Smooth muscle cell (in vitro differentiated cells): ENCODE measurements at regions not wholly inside any gene's neighbourhood (a gene's known extent, or its start where the extent isn't known, plus 50 kb on each side); places are given as distances from the start of the nearest gene placed in this dataset.

Experiments used
- DNase-seq: peaks from one replicate; lab custom pipeline; 2025; ENCODE audit not compliant: unreplicated experiment; lab: John Stamatoyannopoulos, UW
- H2AFZ ChIP-seq: fragments of 200-600 bp; sonication (generic); 2 replicates; pipeline ENCODE4 v1.6.0; 2016; ENCODE audit warnings: antibody characterized with exemption, low read depth, mild to moderate bottlenecking
- H3F3A ChIP-seq: fragments of 200-600 bp; sonication (generic); 2 replicates; pipeline ENCODE4 v1.6.0; 2017; ENCODE audit warnings: antibody characterized with exemption, low read depth
- H3K27ac ChIP-seq: fragments of 200-600 bp; sonication (generic); 2 replicates; pipeline ENCODE4 v1.5.1; 2016; ENCODE audit warnings: low read depth, mild to moderate bottlenecking
- H3K27me3 ChIP-seq: fragments of 200-600 bp; sonication (generic); 2 replicates; pipeline ENCODE4 v1.6.1; 2016; ENCODE audit warnings: low read depth, mild to moderate bottlenecking
- H3K36me3 ChIP-seq: fragments of 200-600 bp; sonication (generic); 2 replicates; pipeline ENCODE4 v1.5.1; 2016; ENCODE audit warnings: low read depth
- H3K4me1 ChIP-seq: fragments of 200-600 bp; sonication (generic); 2 replicates; pipeline ENCODE4 v1.5.1; 2016; ENCODE audit warnings: low read depth
- H3K4me2 ChIP-seq: fragments of 200-600 bp; sonication (generic); 2 replicates; pipeline ENCODE4 v1.6.0; 2016; ENCODE audit warnings: mild to moderate bottlenecking
- H3K4me3 ChIP-seq: fragments of 200-600 bp; sonication (generic); 2 replicates; pipeline ENCODE4 v1.5.1; 2016; ENCODE audit warnings: mild to moderate bottlenecking
- H3K79me2 ChIP-seq: fragments of 200-600 bp; sonication (generic); 2 replicates; pipeline ENCODE4 v1.6.0; 2016; ENCODE audit warnings: low read depth, mild to moderate bottlenecking
- H3K9ac ChIP-seq: fragments of 200-600 bp; sonication (generic); 2 replicates; pipeline ENCODE4 v1.6.0; 2016; ENCODE audit warnings: low read depth
- H3K9me3 ChIP-seq: fragments of 200-600 bp; sonication (generic); replicated peaks from 2 replicates; pipeline ENCODE4 v1.5.1; 2016; ENCODE audit warnings: low read depth
- H4K20me1 ChIP-seq: fragments of 200-600 bp; sonication (generic); 2 replicates; pipeline ENCODE4 v1.6.0; 2016; ENCODE audit warnings: low read depth
- WGBS: methylation state at CpG from one replicate; pipeline ENCODE4 v1.1.7; 2016; ENCODE audit warnings: low lambda C conversion rate; 5-methylcytosine and 5-hydroxymethylcytosine counted together
- TF ChIP-seq, protein P1 (sequence below): fragments of 200-600 bp; sonication (generic); IDR thresholded peaks from 2 replicates; pipeline ENCODE4 v1.5.1; 2017; ENCODE audit warnings: borderline replicate concordance, mild to moderate bottlenecking, antibody characterized with exemption; ENCODE audit not compliant: insufficient read depth, poor library complexity, severe bottlenecking

DNA sequence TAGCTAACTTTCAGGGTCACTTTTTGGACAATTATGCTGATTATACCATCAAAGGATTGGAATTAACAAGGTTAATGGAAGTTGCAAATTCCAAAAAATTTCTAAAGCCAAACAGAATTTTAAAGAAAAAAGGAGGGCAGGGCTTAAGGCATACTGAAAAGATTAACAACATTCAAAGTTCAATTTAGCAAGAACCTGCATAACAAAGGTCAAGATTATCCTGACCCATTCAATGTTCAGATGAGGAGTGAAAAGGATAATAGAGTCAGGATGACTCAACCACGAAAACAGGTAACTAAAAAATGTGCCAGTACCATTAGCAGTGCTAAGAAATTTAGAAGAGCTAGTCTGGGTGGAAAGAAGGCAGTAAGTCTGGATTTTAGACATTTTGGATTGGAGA, 139.8 kb upstream of the HNMT start:
- Histone ChIP-seq H3K4me1 (no peaks in the 10 kb centered on the region), H3K9ac (no peak overlapping the region), H3K4me3 (no peak overlapping the region), H3K36me3 (no peaks in the 10 kb centered on the region), H3K9me3 (no peaks in the 10 kb centered on the region), H3F3A (no peaks in the 10 kb centered on the region), H2AFZ (no peak overlapping the region), H3K4me2 (no peak overlapping the region), H3K79me2 (no peaks in the 10 kb centered on the region), H4K20me1 (no peaks in the 10 kb centered on the region), H3K27ac (no peak overlapping the region), H3K27me3 (no peaks in the 10 kb centered on the region)
- no peak for DNase-seq
- TF ChIP-seq, protein P1, sequence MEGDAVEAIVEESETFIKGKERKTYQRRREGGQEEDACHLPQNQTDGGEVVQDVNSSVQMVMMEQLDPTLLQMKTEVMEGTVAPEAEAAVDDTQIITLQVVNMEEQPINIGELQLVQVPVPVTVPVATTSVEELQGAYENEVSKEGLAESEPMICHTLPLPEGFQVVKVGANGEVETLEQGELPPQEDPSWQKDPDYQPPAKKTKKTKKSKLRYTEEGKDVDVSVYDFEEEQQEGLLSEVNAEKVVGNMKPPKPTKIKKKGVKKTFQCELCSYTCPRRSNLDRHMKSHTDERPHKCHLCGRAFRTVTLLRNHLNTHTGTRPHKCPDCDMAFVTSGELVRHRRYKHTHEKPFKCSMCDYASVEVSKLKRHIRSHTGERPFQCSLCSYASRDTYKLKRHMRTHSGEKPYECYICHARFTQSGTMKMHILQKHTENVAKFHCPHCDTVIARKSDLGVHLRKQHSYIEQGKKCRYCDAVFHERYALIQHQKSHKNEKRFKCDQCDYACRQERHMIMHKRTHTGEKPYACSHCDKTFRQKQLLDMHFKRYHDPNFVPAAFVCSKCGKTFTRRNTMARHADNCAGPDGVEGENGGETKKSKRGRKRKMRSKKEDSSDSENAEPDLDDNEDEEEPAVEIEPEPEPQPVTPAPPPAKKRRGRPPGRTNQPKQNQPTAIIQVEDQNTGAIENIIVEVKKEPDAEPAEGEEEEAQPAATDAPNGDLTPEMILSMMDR, result no peak
- WGBS, result 50% methylated on average over 1 of the region's 1 CpG

DNA sequence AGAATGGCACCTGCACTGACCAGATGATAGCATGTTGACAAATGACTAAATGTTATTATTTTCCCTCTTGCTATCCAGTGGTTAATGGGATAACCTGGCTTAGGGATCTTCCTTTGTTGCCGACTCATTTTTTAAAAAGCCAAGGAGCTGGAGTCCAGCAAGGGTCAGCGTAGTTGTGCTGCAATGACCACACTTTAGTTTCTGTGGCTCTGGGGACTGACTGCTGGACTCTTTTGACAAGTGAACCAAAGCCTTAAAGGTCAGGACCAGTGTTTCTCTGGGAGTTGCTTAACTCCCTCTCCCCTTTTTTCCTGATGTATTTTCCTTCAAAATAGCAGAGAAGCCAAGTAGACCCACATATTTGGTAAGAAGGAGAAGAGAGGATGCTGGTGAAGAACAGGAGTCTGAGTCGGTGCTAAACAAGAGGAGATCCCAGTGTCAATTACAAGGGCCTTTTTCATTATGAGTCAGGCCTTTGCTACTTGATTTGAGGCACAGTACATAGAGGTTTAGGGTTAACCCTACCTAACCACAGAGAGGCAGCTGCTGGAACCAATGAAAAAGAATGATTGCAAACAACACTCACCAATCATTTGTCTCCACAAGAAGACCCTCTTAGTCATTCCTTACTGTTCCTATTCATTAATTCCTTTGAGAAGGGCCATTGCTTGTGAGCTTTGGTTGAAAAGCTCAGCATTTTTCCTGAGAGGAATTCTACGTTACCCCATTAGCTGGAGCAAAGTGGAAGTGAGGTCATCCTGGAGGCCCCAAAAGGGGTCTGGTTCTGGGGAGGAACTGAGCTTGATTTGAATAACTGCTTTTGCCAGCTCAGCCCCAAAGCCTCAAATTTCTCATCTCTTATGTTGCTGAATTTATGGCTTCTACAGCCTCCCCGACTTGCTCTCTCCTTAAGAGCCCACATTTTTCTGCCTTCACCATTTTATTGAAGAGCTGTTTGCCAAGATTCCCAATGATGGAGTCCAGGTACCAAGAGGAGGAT, 137.6 kb upstream of the HNMT start:
- 76% methylated on average over 5 of the region's 5 CpGs for WGBS
- TF ChIP-seq, protein P1, result no peak
- no peak for DNase-seq

DNA sequence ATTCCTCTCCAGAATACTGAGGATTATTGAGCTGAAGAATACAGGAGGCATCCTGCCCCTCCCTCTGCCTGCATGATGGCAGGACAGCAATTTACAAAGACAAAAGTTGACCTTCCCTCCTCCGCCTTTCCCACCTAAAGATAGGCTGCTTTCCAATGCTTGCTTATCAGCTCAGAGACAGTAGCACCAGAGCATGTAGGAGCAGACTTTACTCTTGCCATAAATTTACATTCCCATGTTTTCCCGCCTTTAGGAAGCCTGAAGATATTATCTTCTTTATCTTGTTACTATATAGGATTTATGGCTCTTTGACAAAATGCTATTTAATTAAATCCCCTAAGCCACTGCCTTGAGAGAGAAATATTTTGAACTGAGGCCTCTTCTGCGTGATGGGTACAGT, 135.6 kb upstream of the HNMT start:
- Histone ChIP-seq H3K27ac (no peak overlapping the region), H3F3A (no peaks in the 10 kb centered on the region), H3K27me3 (no peaks in the 10 kb centered on the region), H3K36me3 (no peaks in the 10 kb centered on the region), H2AFZ (no peak overlapping the region), H3K4me1 (no peaks in the 10 kb centered on the region), H3K9ac (no peak overlapping the region), H3K9me3 (no peaks in the 10 kb centered on the region), H3K4me2 (no peak overlapping the region), H3K79me2 (no peaks in the 10 kb centered on the region), H4K20me1 (no peaks in the 10 kb centered on the region), H3K4me3 (no peak overlapping the region)
- TF ChIP-seq, protein P1, result no peak
- no peak for DNase-seq
- WGBS, result 45% methylated on average over 3 of the region's 3 CpGs

More for the DNA sequence above, 137.6 kb upstream of the HNMT start:
- Histone ChIP-seq H3K27me3 (no peaks in the 10 kb centered on the region), H2AFZ (no peak overlapping the region), H3K9ac (no peak overlapping the region), H3F3A (no peaks in the 10 kb centered on the region), H3K36me3 (no peaks in the 10 kb centered on the region), H3K27ac (no peak overlapping the region), H4K20me1 (no peaks in the 10 kb centered on the region), H3K4me1 (no peaks in the 10 kb centered on the region), H3K4me3 (no peak overlapping the region), H3K79me2 (no peaks in the 10 kb centered on the region), H3K4me2 (no peak overlapping the region), H3K9me3 (no peaks in the 10 kb centered on the region)
